Panc1 (cell line): ENCODE measurements at regions not wholly inside any gene's neighbourhood (a gene's known extent, or its start where the extent isn't known, plus 50 kb on each side); places are given as distances from the start of the nearest gene placed in this dataset.

Experiments used
- ATAC-seq: fragments of 200-7000 bp; cut with Tn5 transposase; 2 replicates; pipeline ENCODE4 v1.9.1; 2020; ENCODE audit warnings: mild to moderate bottlenecking, moderate library complexity
- BruUV-seq: library from RNA; stranded (reverse); fragments of 400-500 nt; replicated peaks from 2 replicates; lab custom pipeline; 2021; lab: Mats Ljungman, UMichigan
- CTCF ChIA-PET: fragments of 300-600 bp; sonication (Branson Sonifier 250); formaldehyde crosslinking; loops from one replicate; lab custom pipeline; 2022; ENCODE audit warnings: antibody characterized with exemption; lab: Charles Lee
- POLR2A ChIA-PET: fragments of 300-600 bp; sonication (Branson Sonifier 250); formaldehyde crosslinking; loops from one replicate; lab custom pipeline; 2022; ENCODE audit warnings: antibody characterized with exemption; lab: Charles Lee
- DNase-seq: peaks from one replicate; pipeline ENCODE4 v3.0.0-alpha.2; 2010; ENCODE audit warnings: low read depth, low spot score
- H3K27ac ChIP-seq: 2 replicates; pipeline ENCODE4 v1.5.1; 2011; ENCODE audit warnings: mild to moderate bottlenecking, low read length, inconsistent platforms
- H3K27me3 ChIP-seq: fragments of 200-500 bp; sonication (Bioruptor generic); 2 replicates; pipeline ENCODE4 v1.6.0; 2014; ENCODE audit warnings: low read length, inconsistent platforms; ENCODE audit not compliant: control insufficient read depth, insufficient read depth
- H3K36me3 ChIP-seq: fragments of 200-500 bp; sonication (Bioruptor generic); 2 replicates; pipeline ENCODE4 v1.5.1; 2014; ENCODE audit warnings: inconsistent platforms, mild to moderate bottlenecking, low read length, moderate library complexity; ENCODE audit not compliant: control insufficient read depth, insufficient read depth
- H3K4me1 ChIP-seq: 2 replicates; pipeline ENCODE4 v1.5.1; 2011; ENCODE audit warnings: inconsistent platforms, mild to moderate bottlenecking, low read length, moderate library complexity; ENCODE audit not compliant: control insufficient read depth, insufficient read depth
- H3K4me3 ChIP-seq, 2 experiments: 2 replicates each; pipeline ENCODE4 v1.5.1; 2011 to 2012; ENCODE audit warnings: low read depth in 2 of 2, low read length in 2 of 2, mild to moderate bottlenecking in 2 of 2, inconsistent platforms in 1 of 2, moderate library complexity in 1 of 2
- H3K9me3 ChIP-seq: fragments of 200-500 bp; sonication (Bioruptor generic); 2 replicates; pipeline ENCODE4 v1.5.1; 2014; ENCODE audit warnings: low read depth, mild to moderate bottlenecking, inconsistent platforms, low read length, moderate library complexity; ENCODE audit not compliant: control insufficient read depth, insufficient read depth
- CTCF ChIP-seq: fragments of 450-650 bp; IDR thresholded peaks from 2 replicates; pipeline ENCODE4 v1.5.1; 2017; ENCODE audit warnings: mild to moderate bottlenecking
- POLR2AphosphoS5 ChIP-seq: IDR thresholded peaks from 2 replicates; pipeline ENCODE4 v1.6.1; 2012; ENCODE audit warnings: mild to moderate bottlenecking, low read depth, low read length, moderate library complexity
- REST ChIP-seq, 2 experiments: IDR thresholded peaks; 2 replicates each; pipeline ENCODE4 v1.6.1; 2011 to 2012; ENCODE audit warnings: low read depth in 2 of 2, control low read depth in 1 of 2, low read length in 1 of 2, mild to moderate bottlenecking in 1 of 2, moderate library complexity in 1 of 2; ENCODE audit not compliant: insufficient read depth in 1 of 2
- SIN3A ChIP-seq: IDR thresholded peaks from 2 replicates; pipeline ENCODE4 v1.6.1; 2012; ENCODE audit warnings: low read depth, mild to moderate bottlenecking, low read length, moderate library complexity, borderline replicate concordance; ENCODE audit not compliant: insufficient read depth
- TCF7L2 ChIP-seq: IDR thresholded peaks from 2 replicates; pipeline ENCODE4 v1.6.1; 2011; ENCODE audit warnings: mild to moderate bottlenecking, low read depth, low read length, inconsistent platforms
- in situ Hi-C: cut with HindIII; loops from 2 replicates; pipeline ENCODE4 v1.10.0; 2016; ENCODE audit warnings: low sequenced_read_pairs, low pct_unique_long_range_greater_than_20kb
- intact Hi-C: fragments of 100-400 bp; cut with micrococcal nuclease; formaldehyde crosslinking; loops from one replicate; pipeline ENCODE4 v1.10.0; 2022; ENCODE audit not compliant: unreplicated experiment

- no peaks in the 10 kb centered on the region for H3K36me3 ChIP-seq
- no peak overlapping the region for H3K4me3 ChIP-seq
- DNase-seq (no peak), ATAC-seq (no peak)
- H3K27me3 ChIP-seq: no peaks in the 10 kb centered on the region
- no TSS peak for BruUV-seq
- intact Hi-C loops (no loop called here), in situ Hi-C loops (no loop called here)
- H3K27ac ChIP-seq: no peak overlapping the region
- CTCF ChIA-PET: no interaction called here
- TF ChIP-seq TCF7L2 (no peak), POLR2AphosphoS5 (no peak), SIN3A (no peak), CTCF (no peak), REST (IDR thresholded peaks at IDR 0.05; ENCODE audit: insufficient read depth in 1 of 2, low read depth in 2 of 2, low read length in 1 of 2) (no peak)
- H3K9me3 ChIP-seq: no peaks in the 10 kb centered on the region
- POLR2A ChIA-PET: no interaction called here
- H3K4me1 ChIP-seq: no peaks in the 10 kb centered on the region
Observed at GRCh38 chr2:134139611-134140010, 114.3 kb upstream of the MGAT5 start.

DNA sequence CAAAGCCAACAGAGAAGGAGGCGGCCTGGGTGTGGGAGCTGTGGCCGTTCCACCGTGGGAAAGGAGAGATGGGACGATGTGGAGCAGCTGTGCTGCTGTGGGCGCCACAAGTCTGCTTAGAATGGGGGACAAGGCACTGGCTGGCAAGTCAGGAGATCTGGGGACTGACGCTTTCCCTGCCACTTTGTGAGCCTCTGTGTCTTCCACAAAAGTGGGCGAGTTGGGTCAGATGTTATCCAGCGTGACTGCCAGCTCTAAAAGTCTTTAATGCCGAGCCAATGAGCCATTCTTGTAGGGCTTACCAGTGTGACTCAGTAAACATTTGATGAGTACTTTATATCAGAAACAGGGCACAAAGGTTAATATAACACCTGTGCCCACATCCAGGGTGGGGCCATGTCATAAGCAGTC lies 113.6 kb upstream of the MGAT5 start:
- no peaks in the 10 kb centered on the region for H3K9me3 ChIP-seq
- H3K4me3 ChIP-seq: no peak overlapping the region
- DNase-seq (no peak), ATAC-seq (no peak)
- ChIA-PET CTCF (no interaction called here), POLR2A (no interaction called here)
- intact Hi-C loops (no loop called here), in situ Hi-C loops (no loop called here)
- H3K36me3 ChIP-seq: no peaks in the 10 kb centered on the region
- no peaks in the 10 kb centered on the region for H3K27me3 ChIP-seq
- no TSS peak for BruUV-seq
- no peaks in the 10 kb centered on the region for H3K4me1 ChIP-seq
- no peak overlapping the region for H3K27ac ChIP-seq
- no peak for TF ChIP-seq SIN3A
- no peak for TF ChIP-seq CTCF
- no peak for TF ChIP-seq REST (IDR thresholded peaks at IDR 0.05; ENCODE audit: insufficient read depth in 1 of 2, low read depth in 2 of 2, low read length in 1 of 2)
- TF ChIP-seq POLR2AphosphoS5: no peak
